GM23338 (cell line): ENCODE measurements at regions not wholly inside any gene's neighbourhood (a gene's known extent, or its start where the extent isn't known, plus 50 kb on each side); places are given as distances from the start of the nearest gene placed in this dataset.

Source experiments
- ATAC-seq: fragments of 200-7000 bp; cut with Tn5 transposase; 3 replicates; pipeline ENCODE4 v1.9.1; 2020
- DNase-seq: peaks from one replicate; pipeline ENCODE4 v3.0.0-alpha.2; 2015; ENCODE audit warnings: low spot score
- H2AFZ ChIP-seq: fragments of 200-600 bp; sonication (generic); 2 replicates; pipeline ENCODE4 v1.8.0; 2016; ENCODE audit warnings: antibody characterized with exemption, mild to moderate bottlenecking, moderate library complexity
- H3F3A ChIP-seq: fragments of 200-600 bp; sonication (generic); replicated peaks from 2 replicates; pipeline ENCODE4 v1.8.0; 2017; ENCODE audit warnings: antibody characterized with exemption, mixed run types, low read depth
- H3K27ac ChIP-seq: fragments of 200-600 bp; sonication (generic); 2 replicates; pipeline ENCODE4 v1.6.1; 2016; ENCODE audit warnings: low read depth
- H3K27me3 ChIP-seq: fragments of 200-600 bp; sonication (generic); 2 replicates; pipeline ENCODE4 v1.8.0; 2016; ENCODE audit warnings: mild to moderate bottlenecking, mixed run types, moderate library complexity; ENCODE audit not compliant: insufficient read depth
- H3K36me3 ChIP-seq: fragments of 200-600 bp; sonication (generic); 2 replicates; pipeline ENCODE4 v1.8.0; 2016; ENCODE audit warnings: mild to moderate bottlenecking; ENCODE audit not compliant: insufficient read depth
- H3K4me1 ChIP-seq: fragments of 200-600 bp; sonication (generic); 2 replicates; pipeline ENCODE4 v1.8.0; 2016; ENCODE audit warnings: mild to moderate bottlenecking, moderate library complexity; ENCODE audit not compliant: insufficient read depth
- H3K4me2 ChIP-seq: fragments of 200-600 bp; sonication (generic); 2 replicates; pipeline ENCODE4 v1.7.1; 2017; ENCODE audit warnings: mixed run types
- H3K4me3 ChIP-seq: fragments of 200-600 bp; sonication (generic); 2 replicates; pipeline ENCODE4 v1.6.1; 2016; ENCODE audit warnings: mixed run types
- H3K79me2 ChIP-seq: fragments of 200-600 bp; sonication (generic); replicated peaks from 2 replicates; pipeline ENCODE4 v1.8.0; 2017; ENCODE audit warnings: mild to moderate bottlenecking; ENCODE audit not compliant: insufficient read depth
- H3K9me2 ChIP-seq: fragments of 200-600 bp; sonication (generic); 2 replicates; pipeline ENCODE4 v1.8.0; 2017; ENCODE audit not compliant: insufficient read depth
- H4K20me1 ChIP-seq: fragments of 200-600 bp; sonication (generic); replicated peaks from 2 replicates; pipeline ENCODE4 v1.8.0; 2017; ENCODE audit warnings: mild to moderate bottlenecking; ENCODE audit not compliant: insufficient read depth
- H3K27ac Mint-ChIP-seq: 2 replicates; pipeline ENCODE4 v1.8.0; 2020; ENCODE audit warnings: inconsistent platforms, mild to moderate bottlenecking, moderate library complexity, mixed read lengths
- H3K27me3 Mint-ChIP-seq: 3 replicates; pipeline ENCODE4 v1.8.0; 2022; ENCODE audit warnings: low read depth, mild to moderate bottlenecking, moderate library complexity, mixed read lengths, inconsistent platforms; ENCODE audit not compliant: insufficient read depth, poor library complexity
- H3K36me3 Mint-ChIP-seq: 3 replicates; pipeline ENCODE4 v1.8.0; 2021; ENCODE audit warnings: low read depth, mild to moderate bottlenecking, inconsistent platforms, moderate library complexity, mixed read lengths
- H3K4me1 Mint-ChIP-seq: 3 replicates; pipeline ENCODE4 v1.8.0; 2020; ENCODE audit warnings: mild to moderate bottlenecking, inconsistent platforms, mixed read lengths
- H3K4me3 Mint-ChIP-seq: 3 replicates; pipeline ENCODE4 v1.8.0; 2021; ENCODE audit warnings: moderate library complexity, mild to moderate bottlenecking, inconsistent platforms, mixed read lengths
- H3K9me3 Mint-ChIP-seq: 3 replicates; pipeline ENCODE4 v1.8.0; 2020; ENCODE audit warnings: moderate library complexity, mild to moderate bottlenecking, inconsistent platforms, mixed read lengths
- EZH2 ChIP-seq: fragments of 200-600 bp; sonication (generic); IDR thresholded peaks from one replicate; pipeline ENCODE4 v1.8.0; 2017; ENCODE audit warnings: antibody characterized with exemption, mild to moderate bottlenecking, low read depth; ENCODE audit not compliant: unreplicated experiment
- EZH2phosphoT487 ChIP-seq: fragments of 200-600 bp; sonication (generic); IDR thresholded peaks from one replicate; pipeline ENCODE4 v1.8.1; 2018; ENCODE audit warnings: antibody characterized with exemption; ENCODE audit not compliant: unreplicated experiment
- JUNB ChIP-seq: IDR thresholded peaks from one replicate; pipeline ENCODE4 v1.6.1; 2016; ENCODE audit warnings: antibody characterized with exemption; ENCODE audit not compliant: unreplicated experiment
- NANOG ChIP-seq: IDR thresholded peaks from 2 replicates; pipeline ENCODE4 v1.6.1; 2016; ENCODE audit warnings: antibody characterized with exemption, borderline replicate concordance
- POLR2AphosphoS5 ChIP-seq: IDR thresholded peaks from 2 replicates; pipeline ENCODE4 v1.6.1; 2016; ENCODE audit warnings: antibody characterized with exemption, low read depth
- STAT1 ChIP-seq: IDR thresholded peaks from one replicate; pipeline ENCODE4 v1.6.1; 2016; ENCODE audit warnings: antibody characterized with exemption; ENCODE audit not compliant: unreplicated experiment
- ZNF114 ChIP-seq: fragments of 250-450 bp; sonication (Bioruptor Pico); IDR thresholded peaks from 2 replicates; pipeline ENCODE4 v1.5.0; 2020; ENCODE audit warnings: mild to moderate bottlenecking, moderate library complexity
- ZNF331 ChIP-seq: fragments of 250-450 bp; sonication (Bioruptor Pico); IDR thresholded peaks from 2 replicates; pipeline ENCODE4 v1.5.0; 2020; ENCODE audit warnings: low read depth, mild to moderate bottlenecking, moderate library complexity
- TF ChIP-seq, protein P1 (sequence below): IDR thresholded peaks from 2 replicates; pipeline ENCODE4 v1.6.1; 2016; ENCODE audit warnings: antibody characterized with exemption
- TF ChIP-seq, protein P2 (sequence below): fragments of 250-450 bp; sonication (Bioruptor Pico); IDR thresholded peaks from 2 replicates; pipeline ENCODE4 v1.5.0; 2020; ENCODE audit warnings: mild to moderate bottlenecking, moderate library complexity

DNA sequence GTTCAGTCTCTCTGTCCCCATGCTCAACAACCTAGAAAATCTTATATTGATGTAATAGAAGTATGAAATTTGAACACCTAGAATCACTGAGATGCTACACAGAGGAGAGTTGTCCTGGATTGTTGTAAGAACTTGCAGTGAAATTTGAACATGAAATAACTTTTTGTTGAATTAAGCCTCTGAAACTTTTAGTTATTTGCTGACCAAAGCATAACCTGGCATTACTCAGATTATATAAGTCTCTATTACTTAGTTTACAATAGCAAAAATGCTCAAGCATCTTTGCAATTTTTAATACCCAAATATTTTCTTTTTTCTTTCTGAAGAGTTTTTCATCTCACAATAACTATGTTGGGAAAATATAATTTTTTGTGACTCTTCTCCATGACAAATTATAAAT lies 630.7 kb upstream of the ACO1 start:
- H3K27ac ChIP-seq, result no peak overlapping the region
- H3K9me2 ChIP-seq, result peaks cover 4% of the 10 kb centered on the region; the same call in 1 of the 2 replicates
- ATAC-seq (no peak), DNase-seq (no peak)
- H3K79me2 ChIP-seq, result no peaks in the 10 kb centered on the region
- peaks cover 1% of the 10 kb centered on the region for H3K27me3 Mint-ChIP-seq
- no peaks in the 10 kb centered on the region for H4K20me1 ChIP-seq
- H3K4me1 ChIP-seq, result no peaks in the 10 kb centered on the region
- H2AFZ ChIP-seq, result no peak overlapping the region
- H3K4me1 Mint-ChIP-seq, result no peaks in the 10 kb centered on the region
- no peak for TF ChIP-seq ZNF114 (CRISPR knock-in tag)
- no peak for TF ChIP-seq NANOG
- TF ChIP-seq EZH2, result no peak
- TF ChIP-seq, protein P1, sequence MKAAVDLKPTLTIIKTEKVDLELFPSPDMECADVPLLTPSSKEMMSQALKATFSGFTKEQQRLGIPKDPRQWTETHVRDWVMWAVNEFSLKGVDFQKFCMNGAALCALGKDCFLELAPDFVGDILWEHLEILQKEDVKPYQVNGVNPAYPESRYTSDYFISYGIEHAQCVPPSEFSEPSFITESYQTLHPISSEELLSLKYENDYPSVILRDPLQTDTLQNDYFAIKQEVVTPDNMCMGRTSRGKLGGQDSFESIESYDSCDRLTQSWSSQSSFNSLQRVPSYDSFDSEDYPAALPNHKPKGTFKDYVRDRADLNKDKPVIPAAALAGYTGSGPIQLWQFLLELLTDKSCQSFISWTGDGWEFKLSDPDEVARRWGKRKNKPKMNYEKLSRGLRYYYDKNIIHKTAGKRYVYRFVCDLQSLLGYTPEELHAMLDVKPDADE, result no peak
- TF ChIP-seq ZNF331 (CRISPR knock-in tag), result no peak
- no peak for TF ChIP-seq STAT1
- TF ChIP-seq, protein P2, sequence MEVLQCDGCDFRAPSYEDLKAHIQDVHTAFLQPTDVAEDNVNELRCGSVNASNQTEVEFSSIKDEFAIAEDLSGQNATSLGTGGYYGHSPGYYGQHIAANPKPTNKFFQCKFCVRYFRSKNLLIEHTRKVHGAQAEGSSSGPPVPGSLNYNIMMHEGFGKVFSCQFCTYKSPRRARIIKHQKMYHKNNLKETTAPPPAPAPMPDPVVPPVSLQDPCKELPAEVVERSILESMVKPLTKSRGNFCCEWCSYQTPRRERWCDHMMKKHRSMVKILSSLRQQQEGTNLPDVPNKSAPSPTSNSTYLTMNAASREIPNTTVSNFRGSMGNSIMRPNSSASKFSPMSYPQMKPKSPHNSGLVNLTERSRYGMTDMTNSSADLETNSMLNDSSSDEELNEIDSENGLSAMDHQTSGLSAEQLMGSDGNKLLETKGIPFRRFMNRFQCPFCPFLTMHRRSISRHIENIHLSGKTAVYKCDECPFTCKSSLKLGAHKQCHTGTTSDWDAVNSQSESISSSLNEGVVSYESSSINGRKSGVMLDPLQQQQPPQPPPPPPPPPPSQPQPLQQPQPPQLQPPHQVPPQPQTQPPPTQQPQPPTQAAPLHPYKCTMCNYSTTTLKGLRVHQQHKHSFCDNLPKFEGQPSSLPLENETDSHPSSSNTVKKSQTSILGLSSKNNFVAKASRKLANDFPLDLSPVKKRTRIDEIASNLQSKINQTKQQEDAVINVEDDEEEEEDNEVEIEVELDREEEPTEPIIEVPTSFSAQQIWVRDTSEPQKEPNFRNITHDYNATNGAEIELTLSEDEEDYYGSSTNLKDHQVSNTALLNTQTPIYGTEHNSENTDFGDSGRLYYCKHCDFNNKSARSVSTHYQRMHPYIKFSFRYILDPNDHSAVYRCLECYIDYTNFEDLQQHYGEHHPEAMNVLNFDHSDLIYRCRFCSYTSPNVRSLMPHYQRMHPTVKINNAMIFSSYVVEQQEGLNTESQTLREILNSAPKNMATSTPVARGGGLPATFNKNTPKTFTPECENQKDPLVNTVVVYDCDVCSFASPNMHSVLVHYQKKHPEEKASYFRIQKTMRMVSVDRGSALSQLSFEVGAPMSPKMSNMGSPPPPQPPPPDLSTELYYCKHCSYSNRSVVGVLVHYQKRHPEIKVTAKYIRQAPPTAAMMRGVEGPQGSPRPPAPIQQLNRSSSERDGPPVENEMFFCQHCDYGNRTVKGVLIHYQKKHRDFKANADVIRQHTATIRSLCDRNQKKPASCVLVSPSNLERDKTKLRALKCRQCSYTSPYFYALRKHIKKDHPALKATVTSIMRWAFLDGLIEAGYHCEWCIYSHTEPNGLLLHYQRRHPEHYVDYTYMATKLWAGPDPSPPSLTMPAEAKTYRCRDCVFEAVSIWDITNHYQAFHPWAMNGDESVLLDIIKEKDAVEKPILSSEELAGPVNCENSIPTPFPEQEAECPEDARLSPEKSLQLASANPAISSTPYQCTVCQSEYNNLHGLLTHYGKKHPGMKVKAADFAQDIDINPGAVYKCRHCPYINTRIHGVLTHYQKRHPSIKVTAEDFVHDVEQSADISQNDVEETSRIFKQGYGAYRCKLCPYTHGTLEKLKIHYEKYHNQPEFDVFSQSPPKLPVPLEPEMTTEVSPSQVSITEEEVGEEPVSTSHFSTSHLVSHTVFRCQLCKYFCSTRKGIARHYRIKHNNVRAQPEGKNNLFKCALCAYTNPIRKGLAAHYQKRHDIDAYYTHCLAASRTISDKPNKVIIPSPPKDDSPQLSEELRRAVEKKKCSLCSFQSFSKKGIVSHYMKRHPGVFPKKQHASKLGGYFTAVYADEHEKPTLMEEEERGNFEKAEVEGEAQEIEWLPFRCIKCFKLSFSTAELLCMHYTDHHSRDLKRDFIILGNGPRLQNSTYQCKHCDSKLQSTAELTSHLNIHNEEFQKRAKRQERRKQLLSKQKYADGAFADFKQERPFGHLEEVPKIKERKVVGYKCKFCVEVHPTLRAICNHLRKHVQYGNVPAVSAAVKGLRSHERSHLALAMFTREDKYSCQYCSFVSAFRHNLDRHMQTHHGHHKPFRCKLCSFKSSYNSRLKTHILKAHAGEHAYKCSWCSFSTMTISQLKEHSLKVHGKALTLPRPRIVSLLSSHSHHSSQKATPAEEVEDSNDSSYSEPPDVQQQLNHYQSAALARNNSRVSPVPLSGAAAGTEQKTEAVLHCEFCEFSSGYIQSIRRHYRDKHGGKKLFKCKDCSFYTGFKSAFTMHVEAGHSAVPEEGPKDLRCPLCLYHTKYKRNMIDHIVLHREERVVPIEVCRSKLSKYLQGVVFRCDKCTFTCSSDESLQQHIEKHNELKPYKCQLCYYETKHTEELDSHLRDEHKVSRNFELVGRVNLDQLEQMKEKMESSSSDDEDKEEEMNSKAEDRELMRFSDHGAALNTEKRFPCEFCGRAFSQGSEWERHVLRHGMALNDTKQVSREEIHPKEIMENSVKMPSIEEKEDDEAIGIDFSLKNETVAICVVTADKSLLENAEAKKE, result no peak
- TF ChIP-seq JUNB, result no peak
- no peak for TF ChIP-seq EZH2phosphoT487
- TF ChIP-seq POLR2AphosphoS5, result no peak
- H3K36me3 Mint-ChIP-seq, result no peaks in the 10 kb centered on the region
- no peaks in the 10 kb centered on the region for H3F3A ChIP-seq
- no peak overlapping the region for H3K4me3 ChIP-seq
- no peaks in the 10 kb centered on the region for H3K36me3 ChIP-seq
- no peak overlapping the region for H3K4me2 ChIP-seq
- no peak overlapping the region for H3K27ac Mint-ChIP-seq
- no peak overlapping the region for H3K4me3 Mint-ChIP-seq
- H3K9me3 Mint-ChIP-seq, result peaks cover 2% of the 10 kb centered on the region; the same call in 1 of the 3 replicates
- no peaks in the 10 kb centered on the region for H3K27me3 ChIP-seq
